Activated CD8-positive, alpha-beta memory T cell treated with anti-CD3 and anti-CD28 coated beads for 4 hours (primary cell): ENCODE measurements at regions not wholly inside any gene's neighbourhood (a gene's known extent, or its start where the extent isn't known, plus 50 kb on each side); places are given as distances from the start of the nearest gene placed in this dataset.
"Not testable (repeated sequence)": the region's sequence is repeated elsewhere in the genome, so short reads cannot be mapped to it uniquely, and the experiment has no call there.

Source experiments
- DNase-seq, 2 donors: peaks; one replicate each; pipeline ENCODE4 v3.0.0-alpha.2; 2020; ENCODE audit warnings: low read depth in 2 of 2

GRCh38 chr2:40579247-40579646 lies 127.4 kb upstream of the SLC8A1 start:
- DNase-seq: no peak

GRCh38 chr2:40584432-40584831 lies 132.5 kb upstream of the SLC8A1 start:
- DNase-seq: no peak

- no peak for DNase-seq
These were observed 139.9 kb upstream of the SLC8A1 start for GRCh38 chr2:40591774-40592173.

- DNase-seq: no peak
These were observed 140.3 kb upstream of the SLC8A1 start for GRCh38 chr2:40592218-40592617.

- no peak for DNase-seq
These were observed 155.0 kb upstream of the SLC8A1 start for GRCh38 chr2:40606862-40607261.

GRCh38 chr2:40611196-40611595 lies 159.3 kb upstream of the SLC8A1 start:
- no peak for DNase-seq

- no peak for DNase-seq
These were observed 174.0 kb upstream of the SLC8A1 start for GRCh38 chr2:40625849-40626248.

- no peak for DNase-seq
These were observed 176.7 kb upstream of the SLC8A1 start for GRCh38 chr2:40628556-40628955.

- DNase-seq: no peak
These were observed 178.0 kb upstream of the SLC8A1 start for GRCh38 chr2:40629768-40630434.

- DNase-seq: no peak
These were observed 187.4 kb upstream of the SLC8A1 start for GRCh38 chr2:40639320-40639719.

- no peak for DNase-seq
These were observed 190.3 kb upstream of the SLC8A1 start for GRCh38 chr2:40642237-40642636.

GRCh38 chr2:40642726-40643125 lies 190.8 kb upstream of the SLC8A1 start:
- DNase-seq: no peak

GRCh38 chr2:40646642-40647041 lies 194.8 kb upstream of the SLC8A1 start:
- no peak for DNase-seq

GRCh38 chr2:40652155-40652554 lies 200.3 kb upstream of the SLC8A1 start:
- no peak for DNase-seq

GRCh38 chr2:40653829-40654228 lies 201.9 kb upstream of the SLC8A1 start:
- DNase-seq: no peak

- no peak for DNase-seq
These were observed 202.5 kb upstream of the SLC8A1 start for GRCh38 chr2:40654346-40654745.

GRCh38 chr2:40658941-40659340 lies 207.1 kb upstream of the SLC8A1 start:
- DNase-seq: no peak

GRCh38 chr2:40665493-40666232 lies 213.8 kb upstream of the SLC8A1 start:
- DNase-seq: no peak

GRCh38 chr2:40666398-40666797 lies 214.5 kb upstream of the SLC8A1 start:
- no peak for DNase-seq

GRCh38 chr2:40668425-40668824 lies 216.5 kb upstream of the SLC8A1 start:
- no peak for DNase-seq

GRCh38 chr2:40676134-40676790 lies 224.4 kb upstream of the SLC8A1 start:
- not testable (repeated sequence) for DNase-seq

- no peak for DNase-seq
These were observed 228.7 kb upstream of the SLC8A1 start for GRCh38 chr2:40680547-40680946.

GRCh38 chr2:40690036-40690435 lies 238.1 kb upstream of the SLC8A1 start:
- DNase-seq: no peak
